OCI-LY1 (cell line): ENCODE measurements at regions not wholly inside any gene's neighbourhood (a gene's known extent, or its start where the extent isn't known, plus 50 kb on each side); places are given as distances from the start of the nearest gene placed in this dataset.

ENCODE experiments used
- CTCF ChIP-seq: fragments of 200-600 bp; sonication (generic), shearing (Covaris generic); IDR thresholded peaks from 2 replicates; pipeline ENCODE4 v1.5.1; 2017; ENCODE audit warnings: mild to moderate bottlenecking, antibody characterized with exemption, low read length, moderate library complexity, mixed read lengths
- EZH2 ChIP-seq: fragments of 200-600 bp; sonication (generic), shearing (Covaris generic); IDR thresholded peaks from 2 replicates; pipeline ENCODE4 v1.8.0; 2017; ENCODE audit warnings: borderline replicate concordance, mixed run types, mild to moderate bottlenecking, antibody characterized with exemption, low read length, moderate library complexity, mixed read lengths

GRCh38 chr6:169324656-169325459, 71.2 kb upstream of the THBS2 start:
- TF ChIP-seq CTCF (no peak), EZH2 (no peak)
